Mucosa of rectum (tissue), 2 donors: ENCODE measurements at regions not wholly inside any gene's neighbourhood (a gene's known extent, or its start where the extent isn't known, plus 50 kb on each side); places are given as distances from the start of the nearest gene placed in this dataset.

Experiments used
- H3K27ac ChIP-seq, 2 donors: one replicate each; pipeline ENCODE4 v1.7.0; 2013; ENCODE audit warnings: inconsistent platforms in 2 of 2, low read depth in 2 of 2, low read length in 2 of 2
- H3K27me3 ChIP-seq, 2 donors: one replicate each; pipeline ENCODE4 v1.7.0; 2013; ENCODE audit warnings: low read length in 2 of 2; ENCODE audit not compliant: control insufficient read depth in 2 of 2, insufficient read depth in 2 of 2
- H3K36me3 ChIP-seq, 2 donors: one replicate each; pipeline ENCODE4 v1.7.0; 2013; ENCODE audit warnings: low read length in 2 of 2; ENCODE audit not compliant: control insufficient read depth in 2 of 2, insufficient read depth in 2 of 2
- H3K4me1 ChIP-seq, 2 donors: one replicate each; pipeline ENCODE4 v1.7.0; 2013; ENCODE audit warnings: low read length in 2 of 2, mild to moderate bottlenecking in 1 of 2; ENCODE audit not compliant: control insufficient read depth in 2 of 2, insufficient read depth in 2 of 2
- H3K4me3 ChIP-seq, 2 donors: one replicate each; pipeline ENCODE4 v1.7.0; 2013; ENCODE audit warnings: low read length in 2 of 2
- H3K9ac ChIP-seq, 2 donors: one replicate each; pipeline ENCODE4 v1.7.0; 2013; ENCODE audit warnings: low read length in 2 of 2, low read depth in 1 of 2, mild to moderate bottlenecking in 1 of 2
- H3K9me3 ChIP-seq, 2 donors: one replicate each; pipeline ENCODE4 v1.7.0; 2013; ENCODE audit warnings: low read length in 2 of 2; ENCODE audit not compliant: control insufficient read depth in 2 of 2
- donor health status: healthy.
- donor health status: Normal muscosa, but diverticular disease.

- no peak overlapping the region for H3K27ac ChIP-seq
- H3K27me3 ChIP-seq: no peaks in the 10 kb centered on the region
- no peak overlapping the region for H3K9ac ChIP-seq
- H3K9me3 ChIP-seq: no peaks in the 10 kb centered on the region
- H3K4me3 ChIP-seq: no peak overlapping the region
- H3K4me1 ChIP-seq: no peaks in the 10 kb centered on the region
- no peaks in the 10 kb centered on the region for H3K36me3 ChIP-seq
Measured at GRCh38 chr2:217552081-217552480, 450.7 kb downstream of the TNS1 start.

- H3K9ac ChIP-seq: no peak overlapping the region
- no peaks in the 10 kb centered on the region for H3K36me3 ChIP-seq
- H3K27me3 ChIP-seq: no peaks in the 10 kb centered on the region
- no peaks in the 10 kb centered on the region for H3K9me3 ChIP-seq
- H3K4me3 ChIP-seq: no peak overlapping the region
- no peaks in the 10 kb centered on the region for H3K4me1 ChIP-seq
- H3K27ac ChIP-seq: no peak overlapping the region
Measured at GRCh38 chr2:217551252-217551899, 451.4 kb downstream of the TNS1 start.

GRCh38 chr2:217539126-217539525, 463.7 kb downstream of the TNS1 start:
- Histone ChIP-seq H3K36me3 (no peaks in the 10 kb centered on the region), H3K27ac (no peak overlapping the region), H3K27me3 (no peaks in the 10 kb centered on the region), H3K9me3 (no peaks in the 10 kb centered on the region), H3K4me1 (no peaks in the 10 kb centered on the region), H3K9ac (no peak overlapping the region), H3K4me3 (no peak overlapping the region)

GRCh38 chr2:217538719-217539118, 464.1 kb downstream of the TNS1 start:
- Histone ChIP-seq H3K36me3 (no peaks in the 10 kb centered on the region), H3K4me3 (no peak overlapping the region), H3K4me1 (no peaks in the 10 kb centered on the region), H3K9me3 (no peaks in the 10 kb centered on the region), H3K27ac (no peak overlapping the region), H3K9ac (no peak overlapping the region), H3K27me3 (no peaks in the 10 kb centered on the region)

GRCh38 chr2:217535957-217536708, 466.7 kb downstream of the TNS1 start:
- no peak overlapping the region for H3K9ac ChIP-seq
- no peak overlapping the region for H3K4me3 ChIP-seq
- H3K9me3 ChIP-seq: no peaks in the 10 kb centered on the region
- H3K4me1 ChIP-seq: no peaks in the 10 kb centered on the region
- H3K27ac ChIP-seq: no peak overlapping the region
- H3K27me3 ChIP-seq: no peaks in the 10 kb centered on the region
- H3K36me3 ChIP-seq: no peaks in the 10 kb centered on the region

GRCh38 chr2:217530392-217531090, 472.3 kb downstream of the TNS1 start:
- no peak overlapping the region for H3K27ac ChIP-seq
- H3K4me3 ChIP-seq: no peak overlapping the region
- H3K4me1 ChIP-seq: no peaks in the 10 kb centered on the region
- H3K9ac ChIP-seq: no peak overlapping the region
- no peaks in the 10 kb centered on the region for H3K36me3 ChIP-seq
- H3K27me3 ChIP-seq: no peaks in the 10 kb centered on the region
- H3K9me3 ChIP-seq: no peaks in the 10 kb centered on the region

- H3K27me3 ChIP-seq: no peaks in the 10 kb centered on the region
- H3K4me3 ChIP-seq: no peak overlapping the region
- no peak overlapping the region for H3K9ac ChIP-seq
- H3K4me1 ChIP-seq: no peaks in the 10 kb centered on the region
- no peak overlapping the region for H3K27ac ChIP-seq
- no peaks in the 10 kb centered on the region for H3K36me3 ChIP-seq
- H3K9me3 ChIP-seq: no peaks in the 10 kb centered on the region
Measured at GRCh38 chr2:217529271-217529670, 473.5 kb downstream of the TNS1 start.

- Histone ChIP-seq H3K4me3 (no peak overlapping the region), H3K27me3 (no peaks in the 10 kb centered on the region), H3K4me1 (no peaks in the 10 kb centered on the region), H3K27ac (no peak overlapping the region), H3K9me3 (no peaks in the 10 kb centered on the region), H3K36me3 (no peaks in the 10 kb centered on the region), H3K9ac (no peak overlapping the region)
Measured at GRCh38 chr2:217527590-217528202, 475.1 kb downstream of the TNS1 start.

- H3K27me3 ChIP-seq: no peaks in the 10 kb centered on the region
- H3K9ac ChIP-seq: no peak overlapping the region
- H3K9me3 ChIP-seq: no peaks in the 10 kb centered on the region
- no peak overlapping the region for H3K4me3 ChIP-seq
- no peak overlapping the region for H3K27ac ChIP-seq
- H3K4me1 ChIP-seq: no peaks in the 10 kb centered on the region
- H3K36me3 ChIP-seq: no peaks in the 10 kb centered on the region
Measured at GRCh38 chr2:217525076-217525475, 477.7 kb downstream of the TNS1 start.

GRCh38 chr2:217523286-217523685, 479.5 kb downstream of the TNS1 start:
- Histone ChIP-seq H3K4me1 (no peaks in the 10 kb centered on the region), H3K27me3 (no peaks in the 10 kb centered on the region), H3K9ac (no peak overlapping the region), H3K27ac (no peak overlapping the region), H3K9me3 (no peaks in the 10 kb centered on the region), H3K4me3 (no peak overlapping the region), H3K36me3 (no peaks in the 10 kb centered on the region)
